CD4-positive, alpha-beta T cell treated with Interleukin-15 for 1 hour (primary cell): ENCODE measurements at regions not wholly inside any gene's neighbourhood (a gene's known extent, or its start where the extent isn't known, plus 50 kb on each side); places are given as distances from the start of the nearest gene placed in this dataset.
"Not testable (repeated sequence)": the region's sequence is repeated elsewhere in the genome, so short reads cannot be mapped to it uniquely, and the experiment has no call there.

ENCODE experiments used
- DNase-seq: peaks from one replicate; pipeline ENCODE4 v3.0.0-alpha.2; 2020

DNA sequence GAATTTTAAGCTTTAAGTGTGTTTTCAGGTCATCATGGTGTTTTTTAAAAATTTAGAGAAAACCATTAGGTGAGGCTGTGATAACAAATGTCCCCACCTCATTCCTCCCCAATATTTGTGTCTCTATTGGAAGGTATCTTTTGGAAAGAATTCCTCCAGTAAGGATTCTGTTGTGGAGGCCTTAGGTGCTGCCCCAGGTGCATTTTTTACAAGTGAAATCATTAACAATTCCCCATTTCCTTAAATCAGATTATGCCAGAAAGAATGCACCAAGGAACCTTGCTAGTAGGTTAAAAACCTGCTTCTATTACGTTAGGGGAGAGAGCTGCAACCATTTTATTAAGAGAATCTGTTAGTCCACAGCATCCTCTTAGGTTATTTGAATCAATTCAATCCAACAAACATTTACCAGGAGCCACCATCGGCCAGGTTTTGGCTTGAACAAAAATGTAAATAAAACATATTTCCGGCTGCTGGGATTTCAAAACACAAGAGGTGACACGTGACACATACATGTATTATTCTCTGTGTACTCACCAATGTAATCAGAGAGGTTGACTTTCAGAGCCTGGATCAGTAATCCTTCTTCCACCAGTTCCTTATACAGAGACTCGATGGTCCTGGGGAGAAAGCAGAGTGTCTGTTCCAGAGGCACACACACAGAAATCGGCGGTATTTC lies 112.5 kb upstream of the ASB18 start:
- no peak for DNase-seq

- no peak for DNase-seq
Measured at GRCh38 chr2:236380051-236380612, 115.9 kb upstream of the ASB18 start.

GRCh38 chr2:236381253-236381652 lies 117.0 kb upstream of the ASB18 start:
- not testable (repeated sequence) for DNase-seq

- DNase-seq = not testable (repeated sequence)
Measured at GRCh38 chr2:236389284-236390216, 125.3 kb upstream of the ASB18 start.

DNA sequence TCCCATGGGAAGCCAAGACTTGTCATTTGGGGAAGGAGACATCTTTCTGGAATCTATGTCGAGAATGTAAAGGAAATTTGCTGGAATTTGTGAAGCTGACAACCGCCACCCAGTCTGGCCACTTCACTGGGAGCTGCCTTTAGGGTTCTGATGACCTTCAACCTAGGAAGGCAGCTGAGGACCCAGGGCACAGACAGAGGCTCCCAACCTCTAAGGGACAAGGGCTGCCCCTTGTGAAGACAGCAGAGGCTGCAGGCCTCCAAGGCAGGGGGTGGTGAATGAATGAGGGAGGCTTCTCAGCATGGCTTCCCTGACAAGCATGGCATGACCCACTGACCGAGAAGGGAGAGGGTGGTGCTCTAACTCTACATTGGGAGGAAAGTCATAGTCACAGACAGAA lies 128.9 kb upstream of the ASB18 start:
- DNase-seq = no peak

DNA sequence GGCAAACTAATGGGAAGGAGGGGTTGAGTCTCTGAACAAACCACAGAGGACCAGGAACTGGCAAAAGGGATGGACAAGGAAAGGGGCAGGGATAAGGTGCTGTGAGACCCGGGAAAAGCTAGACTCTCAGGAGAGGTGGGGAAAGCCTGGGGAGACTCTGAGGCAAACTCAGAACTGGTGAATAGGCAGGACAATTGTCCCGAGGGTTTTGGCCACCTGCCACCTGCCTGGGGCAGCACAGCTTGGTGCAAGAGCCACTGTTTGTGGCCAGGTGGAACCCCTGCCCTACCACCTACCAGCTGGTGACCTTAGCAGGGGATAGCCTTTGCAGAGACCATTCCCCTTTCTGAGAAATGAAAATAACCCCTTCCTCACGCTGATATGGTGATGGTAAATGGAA lies 129.4 kb upstream of the ASB18 start:
- DNase-seq = no peak

GRCh38 chr2:236394571-236394970 lies 130.4 kb upstream of the ASB18 start:
- DNase-seq = no peak

- DNase-seq = no peak
Measured at GRCh38 chr2:236395067-236395466, 130.9 kb upstream of the ASB18 start.

DNA sequence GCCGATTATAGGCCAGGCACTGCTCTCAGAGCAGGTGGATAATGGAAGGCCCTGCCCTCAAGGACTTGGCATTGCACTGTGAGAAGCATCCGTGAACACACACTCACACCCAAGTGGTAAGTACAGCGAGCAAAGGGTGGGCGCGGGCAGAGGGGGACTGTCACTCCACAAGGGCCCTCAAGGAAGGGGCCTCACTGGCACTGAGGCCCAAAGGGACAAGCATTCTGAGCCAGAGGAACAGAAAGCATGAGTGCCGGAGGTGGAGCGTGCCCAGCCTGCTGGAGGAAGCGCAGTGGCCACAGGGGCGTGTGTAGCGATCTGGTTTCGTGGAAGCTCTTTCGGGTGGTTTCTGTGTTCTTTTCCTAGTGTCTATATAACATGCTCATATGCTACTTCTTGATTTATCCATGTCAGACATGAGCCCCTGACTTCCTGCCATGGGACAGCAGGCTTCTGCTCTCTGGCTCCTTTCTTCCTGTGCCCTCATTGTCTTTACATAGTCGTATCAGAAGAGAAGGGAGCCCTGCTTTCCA lies 132.7 kb upstream of the ASB18 start:
- DNase-seq = no peak

DNA sequence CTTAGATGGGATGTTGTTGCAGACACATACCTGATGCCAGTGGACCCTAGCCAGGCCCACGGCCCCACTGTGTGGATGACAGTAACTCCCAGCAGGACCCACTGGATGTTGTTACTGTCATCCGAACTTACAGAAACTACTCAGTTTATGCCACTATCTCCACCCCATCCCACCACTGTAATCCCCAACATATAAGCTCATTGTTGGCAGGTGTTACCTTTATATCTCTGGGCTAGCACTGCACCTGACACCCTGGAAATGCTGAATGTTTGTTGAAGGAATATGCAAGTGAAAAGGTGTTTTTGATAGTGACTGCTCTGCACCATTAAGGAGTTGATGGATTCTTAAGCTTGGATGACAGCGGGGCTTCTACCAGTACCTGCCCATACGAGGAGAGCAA lies 133.5 kb upstream of the ASB18 start:
- DNase-seq = no peak

DNA sequence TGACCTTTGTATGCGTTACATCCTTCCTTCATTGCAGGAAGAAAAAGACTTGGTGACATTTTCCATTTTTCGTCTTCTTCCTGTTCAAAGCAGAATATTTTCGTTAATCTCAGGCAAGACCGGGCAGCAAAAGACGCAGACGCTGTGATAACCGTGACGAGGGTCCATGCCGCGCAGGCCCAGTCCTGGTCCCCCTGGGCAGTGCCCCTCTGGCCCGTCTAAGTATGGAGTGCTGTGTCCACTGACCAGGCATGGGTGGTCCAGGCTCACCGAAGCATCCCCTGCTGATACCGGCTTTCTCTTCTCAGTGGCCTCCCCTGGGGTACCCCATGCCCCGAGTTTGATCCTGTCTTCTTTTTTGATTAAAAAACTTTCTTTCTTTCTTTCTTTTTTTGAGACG lies 135.2 kb upstream of the ASB18 start:
- DNase-seq = no peak

GRCh38 chr2:236400046-236400574 lies 135.9 kb upstream of the ASB18 start:
- DNase-seq = no peak

DNA sequence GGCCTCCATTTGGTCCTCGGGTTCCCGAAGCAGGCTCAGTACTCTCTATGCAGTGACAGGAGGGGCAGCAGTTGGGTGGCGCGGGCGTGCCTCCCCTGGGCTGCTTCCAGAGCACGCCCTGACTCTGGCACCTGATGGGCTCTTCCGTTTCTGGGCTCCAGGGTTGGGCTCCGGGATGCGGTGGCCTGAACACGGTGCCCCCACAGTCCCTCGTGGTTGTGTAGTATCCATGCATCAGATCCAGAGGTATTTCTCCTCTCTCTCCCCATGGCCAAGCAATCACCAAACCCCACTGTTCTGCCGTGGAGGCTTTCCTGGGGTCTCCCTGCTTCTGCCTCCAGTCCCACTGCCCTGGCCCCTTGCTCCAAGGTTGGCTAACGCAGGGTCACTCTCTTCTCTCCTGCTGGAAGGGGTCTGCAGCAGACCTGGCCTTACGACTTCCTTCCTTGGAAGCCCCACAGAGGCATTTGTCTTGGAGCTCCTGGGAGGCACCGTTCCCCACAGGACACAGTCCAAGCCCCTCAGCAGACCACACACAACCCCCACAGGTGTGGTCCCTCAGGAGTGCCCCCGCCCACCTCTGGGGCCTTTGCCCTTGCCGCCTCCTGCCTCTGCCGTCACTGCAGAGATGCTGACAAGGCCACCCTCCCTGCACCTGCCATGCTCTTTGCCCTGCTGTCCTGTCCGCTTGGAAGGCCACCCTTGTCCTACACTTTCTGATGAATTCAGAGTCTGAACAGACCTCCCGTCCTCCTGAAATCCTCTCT lies 136.6 kb upstream of the ASB18 start:
- no peak for DNase-seq

DNA sequence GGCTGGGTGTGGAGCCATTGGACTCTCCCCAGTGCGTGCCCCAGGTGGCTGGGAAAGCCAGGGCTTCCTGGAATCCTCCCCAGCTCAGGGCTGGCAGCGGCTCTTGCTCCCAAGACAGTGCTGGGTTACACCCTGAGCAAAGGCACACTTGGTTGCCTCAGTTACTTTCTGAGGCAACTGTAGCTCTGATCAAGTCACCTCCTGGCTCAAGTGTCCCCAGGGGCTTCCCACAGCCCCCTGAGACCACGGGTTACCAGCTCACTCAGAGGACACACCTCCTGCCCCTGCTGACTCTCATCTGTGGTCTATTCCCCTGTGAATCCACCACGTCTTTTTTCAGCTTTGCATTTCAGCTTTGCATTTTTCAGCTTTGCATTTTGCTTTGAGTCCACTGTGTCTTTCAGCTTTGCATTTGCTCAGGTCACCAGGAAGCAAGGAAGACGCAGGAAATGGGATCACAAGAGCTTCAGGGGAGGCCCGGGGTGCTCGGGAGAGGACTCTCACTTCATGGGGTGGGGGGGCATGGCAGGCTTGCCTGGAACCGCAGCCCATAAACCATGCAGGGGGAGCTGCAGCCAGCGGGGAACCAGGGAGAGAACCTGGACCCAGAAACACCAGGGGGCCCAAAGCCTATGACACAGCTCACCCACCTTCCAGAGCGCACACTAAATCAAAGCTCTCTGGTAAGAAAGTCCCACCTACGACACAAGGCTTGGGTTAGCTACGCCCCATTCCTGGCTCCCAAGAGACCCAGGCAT lies 138.0 kb upstream of the ASB18 start:
- no peak for DNase-seq

GRCh38 chr2:236403125-236403524 lies 138.9 kb upstream of the ASB18 start:
- no peak for DNase-seq

DNA sequence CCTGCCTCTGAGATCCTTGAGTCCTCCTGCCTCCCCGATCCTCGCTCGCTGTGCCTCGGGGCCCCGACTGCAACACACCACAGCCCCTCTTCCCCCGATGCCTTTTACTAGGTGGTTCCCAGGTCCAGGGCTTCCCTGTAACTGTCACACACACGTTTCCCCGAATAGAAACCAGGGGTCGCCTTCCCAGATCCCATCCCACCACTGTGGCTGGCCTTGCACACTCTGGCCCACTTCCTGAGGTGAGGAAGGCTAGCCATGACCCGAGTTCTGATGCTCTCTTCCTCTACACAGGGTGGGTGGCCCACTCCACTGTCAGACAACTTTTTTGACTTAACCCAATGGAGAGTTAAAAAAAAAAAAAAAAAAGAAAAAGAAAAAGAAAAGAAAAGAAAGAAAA lies 139.6 kb upstream of the ASB18 start:
- no peak for DNase-seq

GRCh38 chr2:236404346-236404745 lies 140.1 kb upstream of the ASB18 start:
- DNase-seq = no peak

DNA sequence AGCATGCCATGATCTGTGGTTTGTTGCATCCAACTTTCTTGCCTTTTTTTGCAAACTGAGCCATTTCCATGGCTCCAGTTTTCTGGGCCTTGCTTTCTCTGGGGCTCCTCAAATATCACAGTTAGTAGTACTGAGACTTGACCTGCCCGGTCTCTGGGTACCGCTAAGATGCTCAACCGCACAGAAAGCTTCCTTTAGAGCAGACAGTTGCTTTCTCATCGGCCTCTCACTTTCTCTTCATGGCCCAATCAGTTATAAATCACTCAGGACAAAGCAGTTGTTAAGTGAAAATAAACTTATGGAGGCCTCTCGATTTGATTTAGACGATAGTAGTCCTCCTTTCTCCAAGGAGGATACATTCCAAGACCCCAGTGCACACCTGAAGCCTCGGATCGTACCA lies 141.2 kb upstream of the ASB18 start:
- no peak for DNase-seq

DNA sequence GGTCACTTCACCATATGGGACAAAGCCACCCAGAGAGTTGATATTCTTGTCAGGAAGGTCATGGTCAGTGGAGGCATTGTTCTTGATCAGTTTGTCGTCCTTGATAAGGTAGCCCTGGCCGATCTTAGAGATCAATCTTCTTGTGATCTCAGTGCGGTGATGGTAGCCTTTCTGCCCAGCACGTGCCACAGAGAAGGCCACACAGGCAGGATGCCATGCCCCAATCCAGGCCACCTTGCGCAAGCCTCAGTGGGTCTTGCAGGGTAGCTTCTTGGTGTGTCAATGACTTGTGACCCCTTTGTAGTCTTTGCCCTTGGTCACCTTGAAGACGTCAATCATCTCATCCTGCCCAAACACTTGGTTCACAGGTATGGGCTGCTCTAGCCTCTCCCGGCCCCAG lies 143.9 kb upstream of the ASB18 start:
- no peak for DNase-seq

DNA sequence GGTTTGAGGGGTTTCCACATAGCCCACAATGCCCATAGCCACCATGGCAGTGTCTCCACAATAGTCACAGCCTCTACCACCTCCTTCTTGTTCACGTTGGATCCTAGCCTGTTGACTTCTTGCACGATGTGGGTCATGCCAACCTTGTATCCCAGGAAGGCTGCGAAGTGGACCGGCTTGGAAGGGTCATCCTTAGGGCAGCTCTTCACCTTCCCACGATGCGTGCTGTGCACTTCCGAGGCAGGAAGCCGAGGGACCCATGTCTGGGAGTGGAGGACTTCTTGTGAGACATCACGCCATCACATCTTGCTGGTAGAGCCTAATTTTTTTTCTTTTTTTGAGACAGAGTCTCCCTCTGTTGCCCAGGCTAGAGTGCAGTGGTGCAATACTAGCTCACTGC lies 144.6 kb upstream of the ASB18 start:
- DNase-seq = no peak

- no peak for DNase-seq
Measured at GRCh38 chr2:236415684-236416444, 151.7 kb upstream of the ASB18 start.
